ENCODE measurements at regions not wholly inside any gene's neighbourhood (a gene's known extent, or its start where the extent isn't known, plus 50 kb on each side); places are given as distances from the start of the nearest gene placed in this dataset.

GRCh38 chr5:26236936-26237335, 801.5 kb downstream of the CDH9 start:
- no peak for TF ChIP-seq CTCF (IDR thresholded peaks at IDR 0.05)
- TF ChIP-seq POLR2A (IDR thresholded peaks at IDR 0.05): no peak

All from heart left ventricle (tissue), 13 donors.